Upper lobe of left lung (tissue), 6 donors: ENCODE measurements at regions not wholly inside any gene's neighbourhood (a gene's known extent, or its start where the extent isn't known, plus 50 kb on each side); places are given as distances from the start of the nearest gene placed in this dataset.

Experiments
- ATAC-seq, 2 donors: fragments of 200-7000 bp; cut with Tn5 transposase; one replicate each; pipeline ENCODE4 v1.9.1; 2022; ENCODE audit warnings: mild to moderate bottlenecking in 2 of 2, moderate library complexity in 2 of 2; ENCODE audit not compliant: low FRiP score in 2 of 2
- DNase-seq, 2 donors: peaks; one replicate each; pipeline ENCODE4 v3.0.0-alpha.2; 2019 to 2020
- H3K27ac ChIP-seq, 4 donors: fragments of 200-600 bp; sonication (generic); one replicate each; pipeline ENCODE4 v1.5.1; 2016 to 2019
- H3K27me3 ChIP-seq, 4 donors: fragments of 200-600 bp; sonication (generic); one replicate each; pipeline ENCODE4 v1.5.1; 2017 to 2019
- H3K36me3 ChIP-seq, 4 donors: fragments of 200-600 bp; sonication (generic); one replicate each; pipeline ENCODE4 v1.5.1; 2016 to 2019
- H3K4me1 ChIP-seq, 4 donors: fragments of 200-600 bp; sonication (generic); one replicate each; pipeline ENCODE4 v1.5.1; 2018 to 2019
- H3K4me3 ChIP-seq, 4 donors: fragments of 200-600 bp; sonication (generic); one replicate each; pipeline ENCODE4 v1.5.1; 2017 to 2019; ENCODE audit warnings: mild to moderate bottlenecking in 2 of 4, moderate library complexity in 1 of 4
- H3K9me3 ChIP-seq, 4 donors: fragments of 200-600 bp; sonication (generic); one replicate each; pipeline ENCODE4 v1.5.1; 2018 to 2019
- CTCF ChIP-seq, 6 experiments: fragments of 450-650 bp in 4 of 6; fragments of 200-600 bp in 2 of 6; sonication (generic) in 2 of 6; IDR thresholded peaks; one replicate each; pipeline ENCODE4 v1.5.1; 2016 to 2019; ENCODE audit warnings: antibody characterized with exemption in 6 of 6
- EP300 ChIP-seq, 4 donors: sonication (generic); formaldehyde crosslinking; IDR thresholded peaks; one replicate each; pipeline ENCODE4 v1.5.1; 2017; ENCODE audit warnings: antibody characterized with exemption in 4 of 4, control low read depth in 2 of 4
- POLR2A ChIP-seq, 4 donors: fragments of 450-650 bp; IDR thresholded peaks; one replicate each; pipeline ENCODE4 v1.5.1; 2016 to 2017; ENCODE audit warnings: antibody characterized with exemption in 4 of 4, mild to moderate bottlenecking in 2 of 4
- POLR2AphosphoS5 ChIP-seq, 2 donors: sonication (generic); formaldehyde crosslinking; IDR thresholded peaks; one replicate each; pipeline ENCODE4 v1.5.1; 2017; ENCODE audit warnings: antibody characterized with exemption in 2 of 2
- WGBS, 2 donors: methylation state at CpG; one replicate each; pipeline ENCODE4 v1.1.5; 2017 to 2018; 5-methylcytosine and 5-hydroxymethylcytosine counted together
- donor health status: DM: no; HTN: no; CAD: no; lungs with moderate emphysema.
- donor health status: DM: no; HTN: yes; CAD: no; lungs with severe emphysema.

- Histone ChIP-seq H3K4me3 (no peak overlapping the region), H3K27me3 (no peaks in the 10 kb centered on the region), H3K36me3 (no peaks in the 10 kb centered on the region), H3K4me1 (no peaks in the 10 kb centered on the region), H3K9me3 (no peaks in the 10 kb centered on the region), H3K27ac (no peak overlapping the region)
- TF ChIP-seq CTCF (IDR thresholded peaks at IDR 0.05) (no peak), EP300 (IDR thresholded peaks at IDR 0.05) (no peak), POLR2A (IDR thresholded peaks at IDR 0.05) (no peak), POLR2AphosphoS5 (IDR thresholded peaks at IDR 0.05) (no peak)
- ATAC-seq (no peak), DNase-seq (no peak)
- WGBS, 2 donors: 26 to 61% methylated on average over 1 of the region's 1 CpG
These were observed 78.1 kb upstream of the HEY2 start for GRCh38 chr6:125671323-125671722.

- no peaks in the 10 kb centered on the region for H3K9me3 ChIP-seq
- no peak overlapping the region for H3K4me3 ChIP-seq
- no peaks in the 10 kb centered on the region for H3K4me1 ChIP-seq
- no peak for ATAC-seq
- H3K27me3 ChIP-seq: no peaks in the 10 kb centered on the region
- WGBS, 2 donors: 85 to 94% methylated on average over 5 of the region's 5 CpGs
- H3K27ac ChIP-seq: no peak overlapping the region
- TF ChIP-seq POLR2A (IDR thresholded peaks at IDR 0.05): no peak
- no peak for TF ChIP-seq POLR2AphosphoS5 (IDR thresholded peaks at IDR 0.05)
- no peak for TF ChIP-seq CTCF (IDR thresholded peaks at IDR 0.05)
- no peak for TF ChIP-seq EP300 (IDR thresholded peaks at IDR 0.05)
- no peak for DNase-seq
- H3K36me3 ChIP-seq: no peaks in the 10 kb centered on the region
These were observed 75.2 kb upstream of the HEY2 start for GRCh38 chr6:125674230-125674629.

GRCh38 chr6:125678601-125679000, 70.8 kb upstream of the HEY2 start:
- WGBS, 2 donors: 42 to 47% methylated on average over 4 of the region's 4 CpGs
- H3K36me3 ChIP-seq: no peaks in the 10 kb centered on the region
- TF ChIP-seq POLR2A (IDR thresholded peaks at IDR 0.05) (no peak), POLR2AphosphoS5 (IDR thresholded peaks at IDR 0.05) (no peak), EP300 (IDR thresholded peaks at IDR 0.05) (no peak), CTCF (IDR thresholded peaks at IDR 0.05) (no peak)
- no peak for ATAC-seq
- no peak for DNase-seq
- no peak overlapping the region for H3K27ac ChIP-seq
- no peaks in the 10 kb centered on the region for H3K27me3 ChIP-seq
- H3K4me3 ChIP-seq: no peak overlapping the region
- no peaks in the 10 kb centered on the region for H3K4me1 ChIP-seq
- no peaks in the 10 kb centered on the region for H3K9me3 ChIP-seq

- no peak overlapping the region for H3K27ac ChIP-seq
These were observed 70.3 kb upstream of the HEY2 start for GRCh38 chr6:125679128-125679527.

GRCh38 chr6:125679651-125680050, 69.8 kb upstream of the HEY2 start:
- Histone ChIP-seq H3K4me1 (no peaks in the 10 kb centered on the region), H3K27ac (no peak overlapping the region), H3K9me3 (no peaks in the 10 kb centered on the region), H3K27me3 (no peaks in the 10 kb centered on the region), H3K36me3 (no peaks in the 10 kb centered on the region), H3K4me3 (no peak overlapping the region)
- 47 to 56% methylated on average over 2 of the region's 2 CpGs for WGBS, 2 donors
- TF ChIP-seq POLR2A (IDR thresholded peaks at IDR 0.05): no peak
- TF ChIP-seq EP300 (IDR thresholded peaks at IDR 0.05): no peak
- TF ChIP-seq POLR2AphosphoS5 (IDR thresholded peaks at IDR 0.05): no peak
- DNase-seq: no peak
- ATAC-seq: no peak

More at GRCh38 chr6:125679128-125679527, 70.3 kb upstream of the HEY2 start:
- TF ChIP-seq EP300 (IDR thresholded peaks at IDR 0.05) (no peak), POLR2A (IDR thresholded peaks at IDR 0.05) (no peak)
- H3K4me1 ChIP-seq: no peaks in the 10 kb centered on the region
- 63 to 72% methylated on average over 4 of the region's 4 CpGs for WGBS, 2 donors
- no peak overlapping the region for H3K4me3 ChIP-seq
- no peaks in the 10 kb centered on the region for H3K36me3 ChIP-seq
- DNase-seq: no peak
- ATAC-seq: no peak
- no peaks in the 10 kb centered on the region for H3K27me3 ChIP-seq
- no peaks in the 10 kb centered on the region for H3K9me3 ChIP-seq

GRCh38 chr6:125682939-125683338, 66.5 kb upstream of the HEY2 start:
- Histone ChIP-seq H3K36me3 (no peaks in the 10 kb centered on the region), H3K4me3 (no peak overlapping the region), H3K9me3 (no peaks in the 10 kb centered on the region), H3K4me1 (no peaks in the 10 kb centered on the region), H3K27ac (no peak overlapping the region), H3K27me3 (no peaks in the 10 kb centered on the region)
- ATAC-seq (no peak), DNase-seq (no peak)
- no peak for TF ChIP-seq POLR2A (IDR thresholded peaks at IDR 0.05)
- TF ChIP-seq EP300 (IDR thresholded peaks at IDR 0.05): no peak
- TF ChIP-seq CTCF (IDR thresholded peaks at IDR 0.05): no peak
- TF ChIP-seq POLR2AphosphoS5 (IDR thresholded peaks at IDR 0.05): no peak
